GM18870 (cell line): ENCODE measurements at regions not wholly inside any gene's neighbourhood (a gene's known extent, or its start where the extent isn't known, plus 50 kb on each side); places are given as distances from the start of the nearest gene placed in this dataset.
"Not testable (repeated sequence)": the region's sequence is repeated elsewhere in the genome, so short reads cannot be mapped to it uniquely, and the experiment has no call there.

Experiments used
- ATAC-seq: cut with Tn5 transposase; IDR thresholded peaks from one replicate; pipeline ENCODE4 v1.9.1; 2021; ENCODE audit warnings: moderate library complexity; ENCODE audit not compliant: unreplicated experiment

DNA sequence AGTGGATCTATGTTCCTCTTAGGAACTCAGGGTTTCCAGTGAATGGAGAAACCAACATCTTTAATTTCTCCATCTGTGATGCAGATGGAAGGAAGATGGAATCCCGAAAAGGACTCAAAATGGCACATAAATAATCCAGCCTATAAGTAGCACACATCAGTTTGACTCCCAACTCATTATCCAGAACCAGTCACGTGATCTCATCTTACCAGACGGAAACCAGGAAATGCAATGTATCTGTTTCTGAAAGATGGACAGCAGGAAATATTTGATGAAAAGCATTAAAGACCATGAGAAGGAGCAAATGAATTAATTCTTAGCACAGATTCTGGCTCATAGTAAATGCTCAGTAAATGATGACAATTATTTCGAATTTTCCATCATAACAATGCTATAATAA is 443.1 kb upstream of the FMR1 start:
- no peak for ATAC-seq

DNA sequence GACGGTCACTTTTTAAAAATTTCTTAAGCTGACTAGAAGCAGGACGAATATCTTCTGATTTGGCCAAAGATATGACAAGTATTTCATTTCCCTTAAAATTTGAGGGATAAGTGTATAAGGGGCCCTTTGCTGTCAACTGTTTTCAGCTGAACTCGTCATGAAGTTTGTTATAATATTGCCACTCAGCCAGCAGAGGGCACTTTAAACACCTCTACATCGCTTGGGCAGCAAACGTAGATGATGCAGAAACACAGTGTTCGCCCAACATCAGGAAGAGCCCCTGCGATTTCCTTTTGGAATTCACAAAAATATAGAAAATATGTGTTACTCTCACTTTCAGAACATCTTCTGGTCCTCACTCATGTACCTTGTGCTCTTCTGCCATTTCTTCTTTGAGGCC is 435.7 kb upstream of the FMR1 start:
- ATAC-seq, result no peak

DNA sequence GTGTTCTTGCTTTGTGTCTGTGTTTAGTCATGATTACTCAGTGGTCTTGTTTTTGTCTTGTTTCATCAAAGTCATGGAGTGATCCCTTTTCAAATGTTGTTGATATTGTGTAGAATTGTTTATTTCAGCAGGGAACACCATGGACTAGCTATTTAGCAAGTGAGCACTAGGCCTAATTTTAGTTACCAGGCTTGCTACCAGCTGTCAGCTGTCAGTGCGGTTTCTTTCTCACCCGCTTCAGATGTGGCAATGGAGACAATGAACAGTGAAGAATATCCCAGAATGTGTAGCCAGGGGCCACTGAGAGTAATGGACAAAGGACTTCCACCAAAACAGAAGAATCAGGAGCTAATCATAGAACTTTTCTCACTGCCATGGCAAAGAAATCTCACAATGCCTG is 432.8 kb upstream of the FMR1 start:
- ATAC-seq, result no peak

DNA sequence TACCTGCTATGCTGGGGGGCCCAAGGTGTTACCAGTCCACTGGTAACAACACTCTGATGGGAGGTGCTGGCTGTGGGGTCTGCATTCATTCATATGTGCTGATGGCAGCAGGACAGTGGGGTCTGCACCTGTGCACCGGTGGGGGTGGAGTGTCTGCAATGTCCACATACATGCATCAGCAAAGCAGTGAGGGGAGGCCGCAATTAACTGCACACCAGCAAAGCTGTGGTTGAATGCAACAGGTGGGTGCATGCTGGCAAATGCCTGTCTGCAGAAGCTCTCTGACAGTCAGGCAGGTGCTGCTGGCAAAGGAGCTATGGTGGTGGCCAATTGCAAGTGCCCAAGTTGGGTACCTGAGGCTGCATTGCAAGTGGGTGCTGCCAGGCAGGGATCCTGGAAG is 426.5 kb upstream of the FMR1 start:
- ATAC-seq, result no peak

DNA sequence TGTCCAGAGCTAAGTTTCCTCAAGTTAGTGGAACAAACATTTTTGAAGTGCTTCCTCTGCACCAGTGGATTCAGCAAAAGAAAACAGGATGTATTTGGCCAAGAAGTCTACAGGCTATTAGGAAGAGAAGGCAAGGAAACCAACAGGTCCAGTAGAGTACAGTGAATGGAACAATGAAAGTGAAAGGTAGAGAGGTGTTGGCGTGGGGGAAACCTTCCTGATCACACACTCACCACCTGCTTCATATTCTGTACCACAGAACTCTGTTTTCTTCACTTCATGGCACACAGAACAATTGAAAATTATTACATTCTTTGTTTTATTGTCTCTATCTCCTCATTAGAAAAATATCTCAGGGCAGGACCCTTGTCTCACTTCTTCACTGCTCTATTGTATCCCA is 417.4 kb upstream of the FMR1 start:
- no peak for ATAC-seq

DNA sequence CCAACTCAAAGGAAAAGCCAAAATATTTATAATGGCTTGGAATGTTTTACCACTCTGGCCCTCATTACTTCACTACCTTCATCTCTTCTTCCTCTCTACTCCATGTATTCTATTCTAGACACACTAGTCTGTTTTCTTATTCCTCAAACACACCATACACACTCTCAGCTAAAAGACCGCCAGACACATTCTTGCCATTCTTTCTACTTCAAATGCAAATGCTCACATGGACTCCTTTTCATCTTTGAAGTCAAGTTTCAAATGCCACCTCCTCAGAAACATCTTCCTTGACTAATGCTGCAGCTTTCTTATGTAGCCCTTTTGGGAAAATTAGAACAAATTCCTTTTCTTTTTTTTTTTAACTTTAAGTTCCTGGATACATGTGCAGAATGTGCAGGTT is 412.9 kb upstream of the FMR1 start:
- ATAC-seq, result no peak

DNA sequence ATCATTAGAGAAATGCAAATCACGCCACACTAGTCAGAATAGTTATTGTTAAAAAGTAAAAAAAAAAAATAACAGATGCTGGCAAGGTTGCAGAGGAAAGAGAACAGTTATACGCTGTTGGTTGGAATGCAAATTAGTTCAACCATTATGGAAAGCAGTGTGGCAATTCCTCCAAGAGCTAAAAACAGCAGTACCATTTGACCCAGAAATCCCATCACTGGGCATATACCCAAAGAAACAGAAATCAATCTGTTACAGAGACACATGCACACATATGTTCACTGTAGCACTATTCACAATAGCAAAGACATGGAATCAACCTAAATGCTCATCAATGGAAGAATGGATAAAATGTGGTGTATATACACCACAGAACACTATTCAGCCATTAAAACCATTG is 388.7 kb upstream of the FMR1 start:
- ATAC-seq, result no peak

DNA sequence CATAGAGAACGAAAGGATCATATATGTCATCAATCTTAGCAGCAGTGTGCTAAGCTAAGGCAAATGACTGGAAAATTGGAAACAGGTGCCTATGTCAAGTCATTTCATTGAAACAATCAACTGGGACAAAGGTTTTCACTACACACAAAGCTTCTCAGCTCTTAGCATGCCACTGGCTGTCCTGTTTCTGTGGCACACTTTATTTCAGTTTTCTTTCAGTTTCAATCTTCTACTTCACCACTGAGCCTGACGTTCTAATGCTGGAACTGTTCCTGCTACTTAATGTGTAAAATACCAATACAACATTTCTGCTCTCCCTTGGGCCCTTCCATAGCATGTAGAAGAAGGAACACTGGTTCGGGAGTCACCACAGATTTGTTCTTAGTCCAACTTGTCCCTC is 378.3 kb upstream of the FMR1 start:
- ATAC-seq, result no peak

DNA sequence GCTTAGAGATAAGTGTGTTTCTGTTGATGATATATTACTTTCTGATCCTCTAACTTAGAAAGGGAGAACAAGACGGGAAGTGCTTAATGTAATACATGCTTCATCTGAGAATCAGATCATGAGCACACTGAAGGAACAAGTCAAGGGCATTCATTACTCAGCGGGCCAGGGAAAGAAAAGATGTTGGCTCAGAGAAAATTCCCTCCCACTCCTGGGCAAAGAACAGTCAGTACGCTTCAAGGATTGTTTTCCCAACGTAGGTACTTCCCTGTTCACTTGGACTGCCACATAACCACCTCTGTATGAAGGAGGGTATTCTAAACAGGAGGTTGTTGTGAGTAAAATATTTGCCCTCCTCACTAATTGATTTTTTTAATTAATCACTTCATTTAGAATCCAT is 374.5 kb upstream of the FMR1 start:
- no peak for ATAC-seq

DNA sequence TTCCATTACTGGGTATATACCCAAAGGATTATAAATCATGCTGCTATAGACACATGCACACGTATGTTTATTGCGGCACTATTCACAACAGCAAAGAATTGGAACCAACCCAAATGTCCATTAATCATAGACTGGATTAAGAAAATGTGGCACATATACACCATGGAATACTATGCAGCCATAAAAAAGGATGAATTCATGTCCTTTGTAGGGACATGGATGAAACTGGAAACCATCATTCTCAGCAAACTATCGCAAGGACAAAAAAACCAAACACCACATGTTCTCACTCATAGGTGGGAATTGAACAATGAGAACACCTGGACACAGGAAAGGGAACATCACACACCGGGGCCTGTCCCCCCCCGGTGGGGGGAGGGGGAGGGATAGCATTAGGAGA is 363.7 kb upstream of the FMR1 start:
- ATAC-seq, result not testable (repeated sequence)

DNA sequence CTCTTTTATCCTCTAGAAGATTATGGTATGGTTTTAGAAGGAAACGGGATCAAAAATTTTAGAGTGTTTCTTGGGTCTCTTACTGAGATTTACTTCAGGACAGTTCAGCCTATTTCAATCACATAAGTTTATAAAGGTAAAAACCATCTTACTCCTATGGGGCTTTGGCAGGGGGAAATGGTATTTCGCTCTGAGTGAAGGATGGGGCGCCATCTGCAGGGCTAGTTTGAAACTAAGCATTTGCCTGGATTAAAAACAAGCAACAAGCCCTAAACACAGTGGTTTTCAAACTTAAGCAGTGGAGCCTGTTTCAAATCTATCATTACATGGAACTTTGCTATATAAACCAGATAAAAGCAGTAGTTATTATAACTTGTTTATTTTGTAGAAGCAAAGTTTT is 361.5 kb upstream of the FMR1 start:
- ATAC-seq, result no peak

DNA sequence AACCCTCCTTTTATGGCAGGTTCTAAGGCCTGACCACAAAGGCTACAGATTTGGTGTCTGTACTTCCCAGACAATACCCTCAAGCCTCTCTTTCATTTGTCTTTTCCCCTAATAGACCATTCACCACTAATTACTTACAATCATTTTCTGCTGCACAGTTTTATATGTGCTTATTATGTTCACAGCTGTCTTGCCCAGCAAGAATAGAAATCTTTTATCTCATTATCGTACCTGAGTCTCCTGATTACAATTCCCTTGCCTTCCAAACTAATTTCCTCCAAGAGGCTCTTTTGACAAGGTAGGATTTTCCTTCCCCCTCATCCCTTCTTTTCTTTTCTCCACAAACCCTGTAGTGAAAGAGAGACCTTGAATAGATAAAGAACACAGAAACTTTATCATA is 352.5 kb upstream of the FMR1 start:
- no peak for ATAC-seq

DNA sequence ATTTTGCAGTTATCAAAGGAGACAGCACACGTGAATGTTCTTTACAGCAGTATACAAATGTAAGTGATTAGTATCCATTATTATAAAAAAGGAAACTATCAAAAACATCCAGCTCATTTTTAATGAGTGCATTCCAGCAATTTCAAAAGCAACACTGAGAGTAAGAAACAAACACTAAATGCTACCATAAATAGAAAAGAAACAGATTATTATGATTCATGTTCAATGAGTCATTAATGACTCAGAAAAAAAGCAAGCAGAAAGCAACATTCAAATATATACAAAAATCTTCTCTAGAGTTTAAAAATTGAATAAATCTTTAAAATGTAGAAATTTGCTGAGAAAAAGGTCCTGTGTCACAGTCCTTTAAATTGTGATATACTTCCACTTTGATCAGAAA is 346.5 kb upstream of the FMR1 start:
- ATAC-seq, result no peak

DNA sequence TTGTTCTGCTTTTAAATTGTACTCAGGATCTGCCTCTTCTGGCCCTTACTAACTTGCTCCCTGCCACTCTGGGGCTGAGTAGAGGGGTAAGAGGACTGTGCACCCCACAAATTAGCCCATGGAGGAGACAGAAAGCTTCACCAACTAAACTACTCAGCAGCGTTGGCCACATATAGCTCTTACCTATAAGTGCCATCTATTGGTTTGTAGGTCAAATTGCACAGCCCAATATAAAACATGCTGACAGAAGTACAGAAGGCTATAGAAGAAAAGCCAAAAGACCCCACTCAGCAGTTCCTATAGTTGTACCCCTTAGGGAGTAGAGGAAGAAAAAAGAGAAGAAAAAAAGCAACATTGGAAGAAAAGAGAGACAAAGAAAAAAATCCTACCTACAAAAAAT is 341.2 kb upstream of the FMR1 start:
- no peak for ATAC-seq

DNA sequence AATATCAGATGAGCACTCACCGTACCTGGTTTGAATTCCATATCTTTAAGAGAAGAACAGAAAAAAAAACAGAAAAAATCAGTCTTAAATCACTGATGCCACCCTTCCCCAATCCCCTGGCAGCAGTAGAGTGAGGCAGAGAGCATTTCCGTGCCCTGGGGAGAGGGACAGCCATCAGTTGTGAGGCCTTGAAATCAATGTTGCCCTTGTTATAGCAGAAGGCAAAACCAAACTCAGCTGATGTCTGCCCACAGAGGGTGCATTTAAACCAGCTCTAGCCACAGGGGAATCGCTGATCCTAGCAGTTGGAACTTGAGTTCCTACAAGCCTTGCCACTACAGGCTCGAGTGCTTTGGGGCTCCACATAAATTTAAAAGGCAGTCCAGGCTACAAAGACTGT is 338.5 kb upstream of the FMR1 start:
- no peak for ATAC-seq

DNA sequence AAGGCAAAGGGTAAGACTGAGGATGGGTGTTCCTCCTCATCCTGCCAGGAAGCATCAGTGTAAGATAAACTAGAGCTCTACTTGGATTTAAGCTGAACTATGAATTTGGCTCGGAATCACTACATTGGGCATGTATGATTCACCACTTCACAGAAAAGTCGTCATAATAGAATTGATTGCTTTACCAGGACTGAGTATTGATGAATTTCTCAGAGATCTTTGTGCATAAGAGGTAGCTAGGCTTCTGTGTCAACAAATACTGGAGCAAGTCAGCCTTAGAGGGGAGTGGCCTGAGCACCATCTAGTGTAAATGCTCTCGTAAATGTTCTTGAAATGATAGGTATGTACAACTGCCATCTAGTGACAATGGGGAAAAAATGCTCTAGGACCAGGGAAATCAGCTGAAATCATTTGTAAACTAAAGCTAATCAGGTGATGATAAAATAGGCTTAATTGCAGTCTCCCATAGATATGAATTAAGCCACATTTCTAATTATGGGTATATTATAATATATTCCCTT is 309.5 kb upstream of the FMR1 start:
- no peak for ATAC-seq

DNA sequence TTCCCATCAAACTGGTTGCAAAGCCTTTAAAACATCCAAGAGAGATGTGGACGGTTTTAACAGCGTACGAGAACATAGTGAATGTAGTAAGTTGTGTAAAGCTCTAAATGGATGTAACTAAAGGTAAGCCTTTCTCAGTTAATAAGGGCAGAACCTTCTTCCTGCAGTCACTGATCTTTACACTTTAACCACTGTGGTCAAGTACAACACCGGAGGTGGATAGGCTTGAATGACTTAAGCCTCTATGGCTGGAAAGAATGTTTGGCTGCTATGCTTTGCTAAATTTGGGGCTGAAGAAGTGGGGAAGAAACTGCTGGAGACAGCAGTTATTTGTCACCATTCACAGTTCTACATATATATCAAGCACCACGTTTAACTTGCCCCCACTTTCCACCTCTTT is 285.1 kb upstream of the FMR1 start:
- ATAC-seq, result no peak

DNA sequence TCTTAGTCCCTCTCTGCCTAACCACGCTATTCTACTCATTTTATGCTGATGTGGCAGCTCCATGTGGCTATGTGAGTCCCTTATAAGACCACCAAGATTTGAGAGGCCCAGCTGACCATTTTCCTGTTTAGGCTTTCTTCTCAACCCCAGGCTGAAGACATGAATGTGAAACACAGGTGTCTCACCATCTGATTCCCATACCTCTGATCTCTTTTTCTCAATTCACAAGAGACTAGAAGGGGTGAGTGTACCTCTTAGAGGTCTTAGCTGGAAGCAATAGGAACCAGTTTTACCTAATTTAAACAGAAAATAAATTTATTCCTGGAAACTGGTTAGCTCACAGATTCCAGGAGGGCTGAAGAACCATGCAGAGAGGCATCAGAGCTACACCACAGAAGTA is 276.5 kb upstream of the FMR1 start:
- ATAC-seq, result no peak

DNA sequence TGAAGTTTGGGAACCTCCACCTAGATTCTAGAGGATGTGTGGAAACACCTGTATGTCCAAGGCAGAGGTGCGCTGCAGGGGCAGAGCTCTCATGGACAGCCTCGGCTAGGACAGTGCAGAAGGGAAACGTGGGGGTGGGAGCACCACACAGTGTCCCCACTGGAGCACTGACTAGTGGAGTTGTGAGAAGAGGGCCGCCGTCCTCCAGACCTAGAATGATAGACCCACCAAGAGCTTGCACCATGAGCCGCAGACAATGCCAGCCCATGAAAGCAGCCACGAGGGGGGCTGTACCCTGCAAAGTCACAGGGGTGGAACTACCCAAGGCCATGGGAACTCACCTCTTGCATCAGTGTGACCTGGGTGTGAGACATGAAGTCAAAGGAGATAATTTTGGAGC is 274.5 kb upstream of the FMR1 start:
- ATAC-seq, result no peak

DNA sequence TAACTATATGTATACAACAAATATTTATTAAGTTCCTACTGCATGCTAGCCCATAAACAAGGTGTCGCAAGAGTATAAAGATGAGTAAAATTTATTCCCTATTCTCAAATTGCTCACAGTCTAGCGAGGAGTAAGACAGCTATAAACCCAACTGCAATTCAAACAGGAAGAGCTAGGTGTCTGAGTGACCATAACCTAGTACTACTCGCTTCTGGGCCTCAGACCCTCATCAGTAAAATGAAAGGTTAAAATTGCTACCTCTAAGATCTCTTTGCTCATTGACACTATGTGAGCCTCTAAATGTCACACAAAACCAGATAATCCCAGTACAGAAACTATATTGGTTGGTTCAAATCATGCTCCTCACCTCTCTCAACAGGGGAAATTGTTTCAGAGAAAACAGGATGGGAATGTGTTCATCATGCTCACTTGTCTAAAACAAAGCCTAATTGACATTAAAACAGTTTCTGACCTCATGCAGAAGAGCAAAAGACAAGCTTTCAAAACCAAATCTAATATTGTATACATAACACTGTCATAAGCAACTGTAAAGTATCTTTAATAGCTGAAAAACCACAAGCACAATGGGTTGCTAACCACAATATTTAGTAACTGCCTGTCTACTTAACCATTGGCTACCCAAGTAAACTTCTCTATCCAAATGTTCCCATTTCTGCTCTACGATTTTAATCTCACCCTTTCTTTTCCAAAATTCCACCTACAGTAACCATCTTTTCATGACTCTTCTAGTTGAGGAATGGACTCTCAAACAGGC is 264.6 kb upstream of the FMR1 start:
- no peak for ATAC-seq

DNA sequence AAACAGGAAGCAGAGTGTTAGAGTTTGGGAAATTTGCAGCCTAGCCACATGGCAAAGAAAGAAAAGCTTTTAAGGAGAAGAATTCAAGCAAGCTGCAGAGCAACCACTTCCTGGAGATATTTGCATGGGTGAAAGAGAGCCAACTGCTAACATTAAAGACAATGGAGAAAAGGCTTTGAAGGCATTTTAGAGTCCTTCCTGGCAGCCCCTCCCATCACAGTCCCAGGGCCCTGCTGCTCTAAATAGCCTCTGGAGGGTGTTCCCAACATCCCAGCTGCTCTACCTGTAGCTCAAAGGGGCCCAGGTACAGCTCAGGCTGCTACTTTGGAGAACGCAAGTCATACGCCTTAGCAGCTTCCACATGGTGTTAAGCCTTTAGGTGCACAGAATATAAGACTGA is 235.9 kb upstream of the FMR1 start:
- ATAC-seq, result no peak

DNA sequence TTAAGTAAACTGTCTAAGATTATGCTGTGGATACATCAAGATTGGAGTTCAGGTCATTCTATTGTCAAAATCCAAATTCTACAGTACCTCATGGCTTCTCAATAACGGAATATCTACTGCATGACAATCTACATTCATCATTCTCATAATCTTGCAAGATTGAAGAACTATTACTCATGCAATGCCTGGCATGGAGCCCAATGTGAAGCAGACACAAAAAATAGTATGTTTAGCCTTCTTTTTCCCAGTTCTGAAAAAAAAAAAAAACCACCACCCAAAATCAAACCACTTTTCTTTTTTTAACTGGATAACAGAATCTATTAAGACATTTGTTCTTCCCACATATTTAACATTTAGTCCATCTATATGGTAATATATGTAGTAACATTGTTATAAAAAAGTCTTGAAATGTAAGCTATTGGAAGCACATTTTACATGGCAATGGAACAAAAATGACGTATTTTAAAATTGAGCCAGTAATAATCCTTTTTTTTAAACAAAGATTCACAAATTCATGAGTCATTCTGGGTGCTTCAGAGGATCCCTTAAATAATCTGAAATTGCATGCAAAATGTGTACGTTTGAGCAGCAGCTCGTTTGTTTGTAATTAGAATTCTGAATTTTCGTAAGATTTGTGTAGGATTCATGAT is 232.2 kb upstream of the FMR1 start:
- ATAC-seq, result no peak

DNA sequence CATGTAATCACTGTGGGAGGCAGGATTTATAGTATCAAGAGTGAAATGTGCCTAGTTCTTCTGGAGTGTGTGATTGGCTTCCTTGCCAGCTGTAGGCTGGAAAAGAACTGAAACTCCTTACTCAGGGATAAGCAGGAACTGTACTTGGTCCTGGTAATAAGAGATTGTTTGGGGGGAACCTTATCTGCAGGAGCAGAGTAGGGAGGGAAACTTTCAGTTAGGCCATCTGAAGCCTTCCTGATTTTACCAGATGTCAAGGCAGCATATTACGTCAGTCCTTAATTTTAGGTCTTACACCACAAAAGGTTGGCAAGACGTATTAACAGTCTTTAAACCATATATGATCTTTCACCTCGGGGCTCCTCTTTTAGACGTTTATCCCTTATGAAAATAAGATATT is 231.5 kb upstream of the FMR1 start:
- no peak for ATAC-seq
